Trophoblast cell (in vitro differentiated cells and primary cell): ENCODE measurements at regions not wholly inside any gene's neighbourhood (a gene's known extent, or its start where the extent isn't known, plus 50 kb on each side); places are given as distances from the start of the nearest gene placed in this dataset.
A peak's percentile ranks its signal among the peaks of the same experiment; 100 is the strongest.
"Not testable (repeated sequence)": the region's sequence is repeated elsewhere in the genome, so short reads cannot be mapped to it uniquely, and the experiment has no call there.

ENCODE experiments used
- DNase-seq, 2 donors: peaks; one replicate each; pipeline ENCODE4 v3.0.0-alpha.2; 2016
- H2AFZ ChIP-seq: 2 replicates; pipeline ENCODE4 v1.6.1; 2013; ENCODE audit warnings: low read length, moderate library complexity, mild to moderate bottlenecking; ENCODE audit not compliant: insufficient read depth, poor library complexity
- H2AK5ac ChIP-seq: 2 replicates; pipeline ENCODE4 v1.6.1; 2013; ENCODE audit warnings: mild to moderate bottlenecking, low read length
- H2BK120ac ChIP-seq: 2 replicates; pipeline ENCODE4 v1.6.1; 2013; ENCODE audit warnings: low read length, mild to moderate bottlenecking, moderate library complexity; ENCODE audit not compliant: insufficient read depth, poor library complexity
- H2BK12ac ChIP-seq: 2 replicates; pipeline ENCODE4 v1.6.1; 2013; ENCODE audit warnings: mild to moderate bottlenecking, low read length, moderate library complexity
- H2BK5ac ChIP-seq: 2 replicates; pipeline ENCODE4 v1.6.1; 2013; ENCODE audit warnings: low read length, low read depth, moderate library complexity, mild to moderate bottlenecking; ENCODE audit not compliant: poor library complexity
- H3K14ac ChIP-seq: 2 replicates; pipeline ENCODE4 v1.6.1; 2013; ENCODE audit warnings: mild to moderate bottlenecking, low read length
- H3K18ac ChIP-seq: 2 replicates; pipeline ENCODE4 v1.6.1; 2013; ENCODE audit warnings: mild to moderate bottlenecking, low read length
- H3K23ac ChIP-seq: 2 replicates; pipeline ENCODE4 v1.6.1; 2013; ENCODE audit warnings: low read length
- H3K27ac ChIP-seq: 2 replicates; pipeline ENCODE4 v1.5.1; 2013; ENCODE audit warnings: low read depth, mild to moderate bottlenecking, inconsistent platforms, low read length, moderate library complexity
- H3K27me3 ChIP-seq: 2 replicates; pipeline ENCODE4 v1.6.1; 2013; ENCODE audit warnings: inconsistent platforms, mild to moderate bottlenecking, low read length, moderate library complexity; ENCODE audit not compliant: insufficient read depth
- H3K36me3 ChIP-seq, 2 experiments: 1 replicate in 1 of 2; 2 replicates in 1 of 2; pipeline ENCODE4 v1.6.1; 2013; ENCODE audit warnings: low read length in 2 of 2, mild to moderate bottlenecking in 2 of 2, moderate library complexity in 1 of 2; ENCODE audit not compliant: insufficient read depth in 2 of 2, control insufficient read depth in 1 of 2
- H3K4ac ChIP-seq: 2 replicates; pipeline ENCODE4 v1.6.1; 2013; ENCODE audit warnings: low read depth, mild to moderate bottlenecking, low read length, moderate library complexity
- H3K4me1 ChIP-seq, 2 experiments: 1 replicate in 1 of 2; 2 replicates in 1 of 2; pipeline ENCODE4 v1.6.1; 2013; ENCODE audit warnings: low read length in 2 of 2, mild to moderate bottlenecking in 2 of 2, moderate library complexity in 1 of 2; ENCODE audit not compliant: insufficient read depth in 2 of 2, control insufficient read depth in 1 of 2
- H3K4me2 ChIP-seq: 2 replicates; pipeline ENCODE4 v1.6.1; 2013; ENCODE audit warnings: inconsistent platforms, mild to moderate bottlenecking, low read length, moderate library complexity
- H3K4me3 ChIP-seq: 2 replicates; pipeline ENCODE4 v1.5.1; 2013; ENCODE audit warnings: mild to moderate bottlenecking, low read depth, low read length, inconsistent platforms
- H3K79me1 ChIP-seq: one replicate; pipeline ENCODE4 v1.6.1; 2013; ENCODE audit warnings: low read length
- H3K79me2 ChIP-seq: 2 replicates; pipeline ENCODE4 v1.6.1; 2013; ENCODE audit warnings: low read length, mild to moderate bottlenecking; ENCODE audit not compliant: control insufficient read depth, insufficient read depth, poor library complexity
- H3K9ac ChIP-seq: 2 replicates; pipeline ENCODE4 v1.6.1; 2013; ENCODE audit warnings: mild to moderate bottlenecking, low read length
- H3K9me3 ChIP-seq: 2 replicates; pipeline ENCODE4 v1.6.1; 2013; ENCODE audit warnings: low read depth, mild to moderate bottlenecking, control low read depth, inconsistent platforms, low read length; ENCODE audit not compliant: insufficient read depth
- H4K12ac ChIP-seq: 2 replicates; pipeline ENCODE4 v1.6.1; 2013; ENCODE audit warnings: low read depth, mild to moderate bottlenecking, low read length, moderate library complexity
- H4K8ac ChIP-seq: 2 replicates; pipeline ENCODE4 v1.6.1; 2013; ENCODE audit warnings: low read depth, mild to moderate bottlenecking, low read length, moderate library complexity
- H4K91ac ChIP-seq: one replicate; pipeline ENCODE4 v1.6.1; 2013; ENCODE audit warnings: low read depth, mild to moderate bottlenecking, low read length, moderate library complexity
- WGBS: extraction: QIAGEN DNeasy Blood & Tissue Kit; methylation state at CpG from one replicate; pipeline ENCODE4 v1.1.7; 2013; ENCODE audit warnings: missing lambda C conversion rate; ENCODE audit not compliant: insufficient read length, insufficient coverage; ENCODE audit errors: extremely low coverage; 5-methylcytosine and 5-hydroxymethylcytosine counted together

DNA sequence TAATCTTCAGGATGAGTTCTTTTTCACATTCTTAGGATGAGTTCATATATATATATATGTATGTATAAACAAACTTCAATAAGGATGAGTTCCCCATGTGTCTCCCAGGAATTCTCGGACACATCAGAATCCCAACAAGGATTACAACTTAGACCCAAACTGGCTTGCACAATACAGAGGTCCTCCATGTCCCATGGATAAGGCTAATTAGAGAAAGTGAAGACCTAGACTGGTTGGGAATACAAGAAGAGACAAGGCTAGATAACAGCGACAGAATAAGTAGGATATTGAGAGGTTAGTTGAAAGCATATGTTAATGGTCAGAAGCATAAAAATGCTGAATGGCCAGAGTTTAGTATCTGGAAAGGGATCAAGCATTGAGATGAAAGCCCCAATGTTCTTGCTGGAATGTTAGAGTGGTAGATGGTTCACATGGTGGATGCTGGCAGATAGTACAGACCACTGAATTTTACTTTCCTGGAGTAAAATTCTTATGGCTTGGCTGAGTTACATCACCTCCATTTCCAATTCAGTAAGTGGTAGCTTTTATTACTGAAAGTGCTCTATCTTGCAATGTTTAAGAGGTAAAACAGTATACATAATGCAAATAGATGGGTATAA, 154.9 kb upstream of the EPHA4 start:
- no peak overlapping the region for H2BK12ac ChIP-seq
- no peak overlapping the region for H2AK5ac ChIP-seq
- H3K36me3 ChIP-seq = no peaks in the 10 kb centered on the region
- H3K4me3 ChIP-seq = no peak overlapping the region
- H3K79me1 ChIP-seq = no peaks in the 10 kb centered on the region
- H3K14ac ChIP-seq = no peak overlapping the region
- H4K91ac ChIP-seq = no peak overlapping the region
- no peak overlapping the region for H3K18ac ChIP-seq
- no peak for DNase-seq
- no peak overlapping the region for H2BK5ac ChIP-seq
- H3K4me1 ChIP-seq = no peaks in the 10 kb centered on the region
- H3K23ac ChIP-seq = no peak overlapping the region
- no CpG with 5 or more reads among the region's 2 CpGs for WGBS
- H2AFZ ChIP-seq = no peak overlapping the region
- no peaks in the 10 kb centered on the region for H3K79me2 ChIP-seq
- H3K27ac ChIP-seq = no peak overlapping the region
- no peak overlapping the region for H3K4ac ChIP-seq
- H3K4me2 ChIP-seq = no peak overlapping the region
- no peak overlapping the region for H2BK120ac ChIP-seq
- no peak overlapping the region for H3K9ac ChIP-seq
- H3K9me3 ChIP-seq = peaks cover 5% of the 10 kb centered on the region
- H4K8ac ChIP-seq = no peak overlapping the region
- H4K12ac ChIP-seq = no peak overlapping the region
- no peaks in the 10 kb centered on the region for H3K27me3 ChIP-seq

DNA sequence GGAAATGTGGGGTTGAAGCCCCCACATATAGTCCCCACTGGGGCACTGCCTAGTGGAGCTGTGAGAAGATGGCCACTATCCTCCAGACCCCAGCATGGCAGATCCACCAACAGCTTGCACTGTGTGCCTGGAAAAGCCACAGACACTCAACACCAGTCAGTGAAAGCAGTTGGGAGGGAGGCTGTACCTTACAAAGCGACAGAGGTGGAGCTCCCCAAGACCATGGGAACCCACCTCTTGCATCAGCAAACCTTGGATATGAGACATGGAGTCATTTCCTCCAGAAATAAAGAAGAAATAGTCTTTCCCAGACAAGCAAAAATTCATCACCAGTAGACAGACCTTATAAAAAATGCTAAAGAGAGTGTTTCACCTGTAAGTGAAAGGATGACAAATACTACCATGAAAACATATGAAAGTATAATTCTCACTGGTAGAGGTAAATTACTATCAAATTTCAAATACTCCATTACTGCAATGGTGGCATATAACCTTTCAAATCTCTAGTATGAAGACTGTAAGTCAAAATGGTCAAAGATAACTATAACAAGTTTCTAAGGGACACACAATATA, 152.6 kb upstream of the EPHA4 start:
- H4K91ac ChIP-seq = no peak overlapping the region
- H3K4ac ChIP-seq = no peak overlapping the region
- H3K18ac ChIP-seq = no peak overlapping the region
- H2AFZ ChIP-seq = no peak overlapping the region
- no peak overlapping the region for H2AK5ac ChIP-seq
- no peak overlapping the region for H3K14ac ChIP-seq
- H3K4me1 ChIP-seq = no peaks in the 10 kb centered on the region
- H3K9me3 ChIP-seq = peaks cover 5% of the 10 kb centered on the region
- H2BK120ac ChIP-seq = no peak overlapping the region
- no peak overlapping the region for H3K23ac ChIP-seq
- H3K36me3 ChIP-seq = no peaks in the 10 kb centered on the region
- H3K79me1 ChIP-seq = no peaks in the 10 kb centered on the region
- no peak overlapping the region for H4K8ac ChIP-seq
- no peak overlapping the region for H3K4me2 ChIP-seq
- DNase-seq = no peak
- no peak overlapping the region for H4K12ac ChIP-seq
- H3K27ac ChIP-seq = no peak overlapping the region
- no peak overlapping the region for H2BK12ac ChIP-seq
- no peaks in the 10 kb centered on the region for H3K27me3 ChIP-seq
- no peak overlapping the region for H3K4me3 ChIP-seq
- no peak overlapping the region for H3K9ac ChIP-seq
- H3K79me2 ChIP-seq = no peaks in the 10 kb centered on the region
- H2BK5ac ChIP-seq = no peak overlapping the region
- WGBS = no CpG with 5 or more reads among the region's 1 CpG

DNA sequence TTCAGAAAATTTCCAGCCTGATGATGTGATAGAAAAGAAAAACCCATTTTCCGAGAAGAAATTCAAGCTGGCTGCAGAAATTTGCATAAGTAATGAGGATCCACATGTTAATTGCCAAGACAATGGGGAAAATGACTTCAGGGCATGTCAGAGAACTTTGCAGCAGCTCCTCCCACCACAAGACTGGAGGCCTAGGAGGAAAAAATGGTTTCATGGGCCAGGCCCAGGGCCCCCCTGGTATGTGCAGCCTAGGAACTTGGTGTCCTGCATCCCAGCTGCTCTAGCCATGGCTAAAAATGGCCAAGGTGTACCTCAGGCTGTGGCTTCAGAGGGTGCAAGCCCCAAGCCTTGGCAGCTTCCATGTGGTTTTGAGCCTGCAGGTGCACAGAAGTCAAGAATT, 152.0 kb upstream of the EPHA4 start:
- H3K27ac ChIP-seq, H3K4me2 ChIP-seq, DNase-seq, H3K79me1 ChIP-seq, H4K91ac ChIP-seq, H4K12ac ChIP-seq, H3K18ac ChIP-seq, H3K4me1 ChIP-seq, H2AK5ac ChIP-seq, H3K4ac ChIP-seq, H3K9ac ChIP-seq, H2BK5ac ChIP-seq, H2BK12ac ChIP-seq, H3K36me3 ChIP-seq, H2BK120ac ChIP-seq, H3K23ac ChIP-seq, H3K9me3 ChIP-seq, H3K27me3 ChIP-seq, H2AFZ ChIP-seq, H3K4me3 ChIP-seq, H4K8ac ChIP-seq, H3K79me2 ChIP-seq, H3K14ac ChIP-seq: not testable (repeated sequence)
- WGBS = no CpG with 5 or more reads among the region's 1 CpG

DNA sequence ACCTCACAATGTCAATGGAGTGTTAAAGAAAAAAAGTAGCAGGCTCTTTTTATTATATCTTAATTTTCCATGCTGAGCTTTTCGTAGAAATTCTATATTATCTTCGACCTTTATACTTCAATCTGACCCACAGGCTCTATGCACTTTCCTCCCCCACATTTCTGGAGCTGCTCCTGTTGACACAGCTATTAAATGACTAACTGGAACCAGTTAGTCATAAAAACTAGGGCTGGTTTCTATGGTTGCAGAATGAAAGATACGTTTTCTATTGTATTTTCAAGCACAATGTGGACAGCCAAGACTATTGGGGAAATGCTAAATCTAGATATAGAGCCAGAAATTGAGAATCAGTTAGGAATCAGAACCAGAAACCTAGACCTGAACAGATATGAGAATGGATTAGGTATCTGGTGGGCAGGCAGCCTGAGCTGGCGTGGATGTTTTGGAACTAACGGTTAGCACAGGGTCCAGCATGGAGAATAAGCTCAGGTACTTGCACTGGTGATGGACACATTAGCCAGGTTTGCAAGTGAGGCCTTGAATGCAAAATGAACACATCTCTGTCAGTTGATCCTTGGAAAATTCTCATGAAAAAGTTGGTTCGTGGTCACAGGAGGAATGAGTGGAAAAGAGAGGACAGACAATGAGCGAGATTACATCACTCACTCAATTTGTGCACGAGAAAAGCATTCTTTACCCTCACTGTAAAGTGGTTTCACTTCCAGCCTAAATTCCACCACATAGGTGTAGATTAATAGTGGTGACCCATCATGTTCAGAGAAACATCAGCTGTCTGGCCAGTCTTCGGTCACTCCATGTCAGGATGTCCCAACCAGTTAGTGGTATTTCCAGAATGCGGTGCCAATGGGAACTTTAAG, 144.6 kb upstream of the EPHA4 start:
- no CpG with 5 or more reads among the region's 10 CpGs for WGBS
- no peaks in the 10 kb centered on the region for H3K9me3 ChIP-seq
- H2BK5ac ChIP-seq = no peak overlapping the region

More for the DNA sequence above, 144.6 kb upstream of the EPHA4 start:
- H3K23ac ChIP-seq = no peak overlapping the region
- no peak overlapping the region for H4K8ac ChIP-seq
- H3K4me1 ChIP-seq = peaks cover 3% of the 10 kb centered on the region in 2 experiments
- no peaks in the 10 kb centered on the region for H3K79me1 ChIP-seq
- no peaks in the 10 kb centered on the region for H3K79me2 ChIP-seq
- no peaks in the 10 kb centered on the region for H3K36me3 ChIP-seq
- no peaks in the 10 kb centered on the region for H3K27me3 ChIP-seq
- no peak overlapping the region for H3K9ac ChIP-seq
- no peak overlapping the region for H2AFZ ChIP-seq
- H2BK120ac ChIP-seq = no peak overlapping the region
- H4K12ac ChIP-seq = no peak overlapping the region
- no peak overlapping the region for H4K91ac ChIP-seq
- no peak overlapping the region for H3K27ac ChIP-seq
- H2AK5ac ChIP-seq = no peak overlapping the region
- no peak overlapping the region for H3K4me2 ChIP-seq
- H3K14ac ChIP-seq = no peak overlapping the region
- no peak overlapping the region for H3K4me3 ChIP-seq
- no peak overlapping the region for H3K4ac ChIP-seq
- no peak overlapping the region for H3K18ac ChIP-seq
- DNase-seq = peak; percentile 4 to 10
- no peak overlapping the region for H2BK12ac ChIP-seq
